ENCODE measurements at regions not wholly inside any gene's neighbourhood (a gene's known extent, or its start where the extent isn't known, plus 50 kb on each side); places are given as distances from the start of the nearest gene placed in this dataset.

DNA sequence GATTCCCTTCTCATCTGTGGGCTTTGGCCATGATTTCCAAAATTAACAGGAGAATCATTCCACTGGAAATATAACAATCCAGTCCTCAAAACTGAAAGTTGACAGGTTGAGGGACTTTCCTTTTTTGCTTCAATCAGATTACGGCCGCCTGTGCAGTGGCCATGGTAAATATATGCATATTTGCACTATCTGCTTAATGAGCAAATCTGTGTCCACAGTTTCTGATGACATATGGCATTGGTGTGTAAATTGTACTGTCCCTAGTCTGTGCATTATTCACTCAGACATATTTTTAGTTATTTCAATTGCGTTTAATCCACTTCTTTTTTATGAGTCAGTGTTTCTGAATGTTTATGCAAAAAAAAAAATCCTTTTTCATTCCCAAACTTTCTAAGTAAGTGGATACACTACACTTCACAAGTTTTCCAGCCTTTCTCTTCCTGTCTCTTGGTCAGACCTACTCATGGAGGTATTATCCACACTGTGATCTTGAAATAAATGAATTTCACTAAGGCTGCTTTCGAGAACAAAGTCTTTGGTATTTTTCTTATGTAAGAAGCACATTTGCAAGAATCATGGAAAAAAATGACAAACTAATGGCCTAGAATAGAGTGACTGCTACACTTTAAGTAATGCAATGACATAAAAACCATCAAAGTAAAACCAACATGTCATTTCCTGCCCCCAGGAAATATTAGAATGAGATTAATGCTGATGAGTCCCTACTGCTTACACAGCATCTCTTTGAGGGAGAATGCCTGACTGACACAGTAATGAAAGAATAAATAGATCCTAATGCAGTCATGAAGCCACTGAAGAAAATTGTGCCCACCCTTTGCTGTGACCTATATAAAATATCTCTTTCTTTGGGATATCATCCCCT is 76.4 kb upstream of the MTNR1B start:
- TF ChIP-seq, protein P1, sequence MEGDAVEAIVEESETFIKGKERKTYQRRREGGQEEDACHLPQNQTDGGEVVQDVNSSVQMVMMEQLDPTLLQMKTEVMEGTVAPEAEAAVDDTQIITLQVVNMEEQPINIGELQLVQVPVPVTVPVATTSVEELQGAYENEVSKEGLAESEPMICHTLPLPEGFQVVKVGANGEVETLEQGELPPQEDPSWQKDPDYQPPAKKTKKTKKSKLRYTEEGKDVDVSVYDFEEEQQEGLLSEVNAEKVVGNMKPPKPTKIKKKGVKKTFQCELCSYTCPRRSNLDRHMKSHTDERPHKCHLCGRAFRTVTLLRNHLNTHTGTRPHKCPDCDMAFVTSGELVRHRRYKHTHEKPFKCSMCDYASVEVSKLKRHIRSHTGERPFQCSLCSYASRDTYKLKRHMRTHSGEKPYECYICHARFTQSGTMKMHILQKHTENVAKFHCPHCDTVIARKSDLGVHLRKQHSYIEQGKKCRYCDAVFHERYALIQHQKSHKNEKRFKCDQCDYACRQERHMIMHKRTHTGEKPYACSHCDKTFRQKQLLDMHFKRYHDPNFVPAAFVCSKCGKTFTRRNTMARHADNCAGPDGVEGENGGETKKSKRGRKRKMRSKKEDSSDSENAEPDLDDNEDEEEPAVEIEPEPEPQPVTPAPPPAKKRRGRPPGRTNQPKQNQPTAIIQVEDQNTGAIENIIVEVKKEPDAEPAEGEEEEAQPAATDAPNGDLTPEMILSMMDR (optimal IDR thresholded peaks at IDR 0.05 in 1 of 3, IDR thresholded peaks at IDR 0.05 in 1 of 3, conservative IDR thresholded peaks at IDR 0.05 in 1 of 3; ENCODE audit: extremely low read depth in 1 of 3, insufficient read depth in 2 of 3, low read length in 3 of 3), result no peak
- no peak for TF ChIP-seq EZH2 (IDR thresholded peaks at IDR 0.05; ENCODE audit: low read length)

All from keratinocyte (primary cell).